Progenitor cell of endocrine pancreas (in vitro differentiated cells): ENCODE measurements at regions not wholly inside any gene's neighbourhood (a gene's known extent, or its start where the extent isn't known, plus 50 kb on each side); places are given as distances from the start of the nearest gene placed in this dataset.

Experiments used
- DNase-seq: peaks from one replicate; pipeline ENCODE4 v3.0.0; 2021; ENCODE audit warnings: low spot score; ENCODE audit not compliant: unreplicated experiment
- H3K27ac Mint-ChIP-seq: 2 replicates; pipeline ENCODE4 v1.8.0; 2021; ENCODE audit warnings: mild to moderate bottlenecking, moderate library complexity, mixed read lengths
- H3K27me3 Mint-ChIP-seq: 2 replicates; pipeline ENCODE4 v1.8.0; 2021; ENCODE audit warnings: mixed read lengths
- H3K36me3 Mint-ChIP-seq: 2 replicates; pipeline ENCODE4 v1.8.0; 2022; ENCODE audit warnings: mixed read lengths; ENCODE audit not compliant: insufficient read depth
- H3K4me1 Mint-ChIP-seq: 2 replicates; pipeline ENCODE4 v1.8.0; 2021; ENCODE audit warnings: low read depth, mixed read lengths
- H3K4me3 Mint-ChIP-seq: 2 replicates; pipeline ENCODE4 v1.8.0; 2021; ENCODE audit warnings: low read depth, mild to moderate bottlenecking, moderate library complexity, mixed read lengths
- H3K9me3 Mint-ChIP-seq: 2 replicates; pipeline ENCODE4 v1.8.0; 2021; ENCODE audit warnings: low read depth, mixed read lengths
- CTCF ChIP-seq: fragments of 200-600 bp; sonication (generic); IDR thresholded peaks from one replicate; pipeline ENCODE4 v1.5.0; 2021; ENCODE audit warnings: antibody characterized with exemption, mild to moderate bottlenecking; ENCODE audit not compliant: unreplicated experiment

- no peak overlapping the region for H3K4me3 Mint-ChIP-seq
- no peak for DNase-seq
- H3K27ac Mint-ChIP-seq, result no peak overlapping the region
- H3K27me3 Mint-ChIP-seq, result no peaks in the 10 kb centered on the region
- peaks cover 8% of the 10 kb centered on the region for H3K9me3 Mint-ChIP-seq
- peaks cover 4% of the 10 kb centered on the region for H3K4me1 Mint-ChIP-seq
- TF ChIP-seq CTCF, result no peak
- H3K36me3 Mint-ChIP-seq, result no peaks in the 10 kb centered on the region
Observed at GRCh38 chr6:86010915-86011786, 368.5 kb upstream of the SYNCRIP start.

- Mint-ChIP-seq H3K36me3 (no peaks in the 10 kb centered on the region), H3K9me3 (no peaks in the 10 kb centered on the region), H3K4me1 (peaks cover 3% of the 10 kb centered on the region), H3K27ac (no peak overlapping the region), H3K4me3 (no peak overlapping the region), H3K27me3 (no peaks in the 10 kb centered on the region)
- no peak for DNase-seq
- no peak for TF ChIP-seq CTCF
Observed at GRCh38 chr6:85997206-85997605, 354.5 kb upstream of the SYNCRIP start.

- no peak overlapping the region for H3K4me3 Mint-ChIP-seq
- no peaks in the 10 kb centered on the region for H3K9me3 Mint-ChIP-seq
- no peak overlapping the region for H3K27ac Mint-ChIP-seq
- no peaks in the 10 kb centered on the region for H3K27me3 Mint-ChIP-seq
- no peak for DNase-seq
- H3K36me3 Mint-ChIP-seq, result no peaks in the 10 kb centered on the region
- H3K4me1 Mint-ChIP-seq, result peaks cover 6% of the 10 kb centered on the region
- no peak for TF ChIP-seq CTCF
Observed at GRCh38 chr6:85996034-85996375, 353.3 kb upstream of the SYNCRIP start.

- no peaks in the 10 kb centered on the region for H3K9me3 Mint-ChIP-seq
- H3K4me1 Mint-ChIP-seq, result peaks cover 6% of the 10 kb centered on the region
- H3K27me3 Mint-ChIP-seq, result no peaks in the 10 kb centered on the region
- no peak overlapping the region for H3K4me3 Mint-ChIP-seq
- TF ChIP-seq CTCF, result no peak
- H3K27ac Mint-ChIP-seq, result no peak overlapping the region
- no peaks in the 10 kb centered on the region for H3K36me3 Mint-ChIP-seq
- no peak for DNase-seq
Observed at GRCh38 chr6:85995339-85996033, 352.8 kb upstream of the SYNCRIP start.

- no peak overlapping the region for H3K4me3 Mint-ChIP-seq
- no peak for TF ChIP-seq CTCF
- H3K36me3 Mint-ChIP-seq, result no peaks in the 10 kb centered on the region
- no peak for DNase-seq
- no peaks in the 10 kb centered on the region for H3K4me1 Mint-ChIP-seq
- no peak overlapping the region for H3K27ac Mint-ChIP-seq
- H3K9me3 Mint-ChIP-seq, result peaks cover 14% of the 10 kb centered on the region
- no peaks in the 10 kb centered on the region for H3K27me3 Mint-ChIP-seq
Observed at GRCh38 chr6:85986681-85987080, 344.0 kb upstream of the SYNCRIP start.
